ENCODE measurements at regions not wholly inside any gene's neighbourhood (a gene's known extent, or its start where the extent isn't known, plus 50 kb on each side); places are given as distances from the start of the nearest gene placed in this dataset.

- no peak for TF ChIP-seq ZNF407 (CRISPR knock-in tag; IDR thresholded peaks at IDR 0.05; ENCODE audit: not compliant biosample characterization)
- TF ChIP-seq ELF3 (CRISPR knock-in tag; IDR thresholded peaks at IDR 0.05) = peak; percentile 85
- peak; percentile 75 to 89; a peak in 3 of 4 replicates for TF ChIP-seq EP300 (IDR thresholded peaks at IDR 0.05; ENCODE audit: low read depth in 2 of 2, low read length in 2 of 2)
- TF ChIP-seq EP300 (CRISPR knock-in tag; IDR thresholded peaks at IDR 0.05; ENCODE audit: borderline replicate concordance) = peak; percentile 70
- TF ChIP-seq, protein P1, sequence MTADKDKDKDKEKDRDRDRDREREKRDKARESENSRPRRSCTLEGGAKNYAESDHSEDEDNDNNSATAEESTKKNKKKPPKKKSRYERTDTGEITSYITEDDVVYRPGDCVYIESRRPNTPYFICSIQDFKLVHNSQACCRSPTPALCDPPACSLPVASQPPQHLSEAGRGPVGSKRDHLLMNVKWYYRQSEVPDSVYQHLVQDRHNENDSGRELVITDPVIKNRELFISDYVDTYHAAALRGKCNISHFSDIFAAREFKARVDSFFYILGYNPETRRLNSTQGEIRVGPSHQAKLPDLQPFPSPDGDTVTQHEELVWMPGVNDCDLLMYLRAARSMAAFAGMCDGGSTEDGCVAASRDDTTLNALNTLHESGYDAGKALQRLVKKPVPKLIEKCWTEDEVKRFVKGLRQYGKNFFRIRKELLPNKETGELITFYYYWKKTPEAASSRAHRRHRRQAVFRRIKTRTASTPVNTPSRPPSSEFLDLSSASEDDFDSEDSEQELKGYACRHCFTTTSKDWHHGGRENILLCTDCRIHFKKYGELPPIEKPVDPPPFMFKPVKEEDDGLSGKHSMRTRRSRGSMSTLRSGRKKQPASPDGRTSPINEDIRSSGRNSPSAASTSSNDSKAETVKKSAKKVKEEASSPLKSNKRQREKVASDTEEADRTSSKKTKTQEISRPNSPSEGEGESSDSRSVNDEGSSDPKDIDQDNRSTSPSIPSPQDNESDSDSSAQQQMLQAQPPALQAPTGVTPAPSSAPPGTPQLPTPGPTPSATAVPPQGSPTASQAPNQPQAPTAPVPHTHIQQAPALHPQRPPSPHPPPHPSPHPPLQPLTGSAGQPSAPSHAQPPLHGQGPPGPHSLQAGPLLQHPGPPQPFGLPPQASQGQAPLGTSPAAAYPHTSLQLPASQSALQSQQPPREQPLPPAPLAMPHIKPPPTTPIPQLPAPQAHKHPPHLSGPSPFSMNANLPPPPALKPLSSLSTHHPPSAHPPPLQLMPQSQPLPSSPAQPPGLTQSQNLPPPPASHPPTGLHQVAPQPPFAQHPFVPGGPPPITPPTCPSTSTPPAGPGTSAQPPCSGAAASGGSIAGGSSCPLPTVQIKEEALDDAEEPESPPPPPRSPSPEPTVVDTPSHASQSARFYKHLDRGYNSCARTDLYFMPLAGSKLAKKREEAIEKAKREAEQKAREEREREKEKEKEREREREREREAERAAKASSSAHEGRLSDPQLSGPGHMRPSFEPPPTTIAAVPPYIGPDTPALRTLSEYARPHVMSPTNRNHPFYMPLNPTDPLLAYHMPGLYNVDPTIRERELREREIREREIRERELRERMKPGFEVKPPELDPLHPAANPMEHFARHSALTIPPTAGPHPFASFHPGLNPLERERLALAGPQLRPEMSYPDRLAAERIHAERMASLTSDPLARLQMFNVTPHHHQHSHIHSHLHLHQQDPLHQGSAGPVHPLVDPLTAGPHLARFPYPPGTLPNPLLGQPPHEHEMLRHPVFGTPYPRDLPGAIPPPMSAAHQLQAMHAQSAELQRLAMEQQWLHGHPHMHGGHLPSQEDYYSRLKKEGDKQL (CRISPR knock-in tag; IDR thresholded peaks at IDR 0.05; ENCODE audit: low read depth) = peak; percentile 90; the same call in 1 of the 2 replicates
- TF ChIP-seq FOXP1 (IDR thresholded peaks at IDR 0.05) = 0 out of 2 replicates have a peak, but pooled peaks have one; percentile 8
- TF ChIP-seq FOXP1 (CRISPR knock-in tag; IDR thresholded peaks at IDR 0.05) = peak; percentile 93
- TF ChIP-seq ARNTL (CRISPR knock-in tag; IDR thresholded peaks at IDR 0.05) = no peak
- TF ChIP-seq ZNF670 (CRISPR knock-in tag; IDR thresholded peaks at IDR 0.05; ENCODE audit: borderline replicate concordance) = peak; percentile 76; the same call in 1 of the 2 replicates
- TF ChIP-seq ZC3H13 (CRISPR knock-in tag; IDR thresholded peaks at IDR 0.05) = 0 out of 2 replicates have a peak, but pooled peaks have one; percentile 32
- TF ChIP-seq, protein P2, sequence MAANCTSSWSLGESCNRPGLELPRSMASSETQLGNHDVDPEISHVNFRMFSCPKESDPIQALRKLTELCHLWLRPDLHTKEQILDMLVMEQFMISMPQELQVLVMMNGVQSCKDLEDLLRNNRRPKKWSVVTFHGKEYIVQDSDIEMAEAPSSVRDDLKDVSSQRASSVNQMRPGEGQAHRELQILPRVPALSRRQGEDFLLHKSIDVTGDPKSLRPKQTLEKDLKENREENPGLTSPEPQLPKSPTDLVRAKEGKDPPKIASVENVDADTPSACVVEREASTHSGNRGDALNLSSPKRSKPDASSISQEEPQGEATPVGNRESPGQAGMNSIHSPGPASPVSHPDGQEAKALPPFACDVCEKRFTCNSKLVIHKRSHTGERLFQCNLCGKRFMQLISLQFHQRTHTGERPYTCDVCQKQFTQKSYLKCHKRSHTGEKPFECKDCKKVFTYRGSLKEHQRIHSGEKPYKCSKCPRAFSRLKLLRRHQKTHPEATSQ (CRISPR knock-in tag; IDR thresholded peaks at IDR 0.05; ENCODE audit: borderline replicate concordance) = peak; percentile 23; the same call in 1 of the 2 replicates
- no peak for TF ChIP-seq MTF2 (CRISPR knock-in tag; IDR thresholded peaks at IDR 0.05; ENCODE audit: borderline replicate concordance)
Measured at GRCh38 chr20:19920381-19921138, 96.6 kb upstream of the NAA20 start (continued).

Data from HepG2 (cell line).